GM21529 (cell line): ENCODE measurements at regions not wholly inside any gene's neighbourhood (a gene's known extent, or its start where the extent isn't known, plus 50 kb on each side); places are given as distances from the start of the nearest gene placed in this dataset.

Source experiments
- ATAC-seq: cut with Tn5 transposase; IDR thresholded peaks from one replicate; pipeline ENCODE4 v1.9.1; 2021; ENCODE audit not compliant: unreplicated experiment

GRCh38 chr1:81232420-81232819 is 568.3 kb upstream of the ADGRL2 start:
- ATAC-seq: no peak

DNA sequence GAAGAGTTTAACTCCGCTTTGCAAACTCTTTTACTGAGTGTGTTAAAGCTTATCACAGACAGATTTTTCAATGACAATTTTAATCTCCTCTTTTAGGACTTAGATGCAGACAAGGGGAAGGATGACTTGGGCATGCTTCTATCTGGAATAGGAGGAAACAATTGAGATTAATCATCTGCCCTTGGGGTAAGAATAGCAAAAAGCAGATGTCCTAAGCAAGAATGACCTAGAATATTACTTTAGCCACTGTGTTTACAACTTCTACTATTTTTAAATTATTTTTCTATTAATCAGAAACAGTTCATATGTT is 569.0 kb upstream of the ADGRL2 start:
- ATAC-seq: no peak

GRCh38 chr1:81230983-81231728 is 569.6 kb upstream of the ADGRL2 start:
- ATAC-seq: no peak

DNA sequence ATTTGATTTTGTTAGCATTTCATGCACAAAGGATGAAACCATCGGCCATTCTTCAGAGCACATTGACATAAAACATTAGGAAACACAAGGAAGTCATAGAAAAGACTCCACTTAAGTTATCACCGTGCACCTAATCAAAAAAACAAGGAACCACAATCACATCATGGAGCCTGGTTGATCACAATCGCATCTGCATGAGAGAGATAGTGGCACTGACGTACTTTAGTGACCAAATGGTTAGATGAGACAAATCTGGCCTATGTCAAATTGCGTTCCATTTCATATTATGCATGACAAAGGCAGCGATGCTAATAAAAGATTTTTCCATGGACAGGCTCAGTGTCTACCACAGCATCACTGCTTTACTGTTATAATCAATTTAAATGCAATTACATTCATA is 571.8 kb upstream of the ADGRL2 start:
- no peak for ATAC-seq

DNA sequence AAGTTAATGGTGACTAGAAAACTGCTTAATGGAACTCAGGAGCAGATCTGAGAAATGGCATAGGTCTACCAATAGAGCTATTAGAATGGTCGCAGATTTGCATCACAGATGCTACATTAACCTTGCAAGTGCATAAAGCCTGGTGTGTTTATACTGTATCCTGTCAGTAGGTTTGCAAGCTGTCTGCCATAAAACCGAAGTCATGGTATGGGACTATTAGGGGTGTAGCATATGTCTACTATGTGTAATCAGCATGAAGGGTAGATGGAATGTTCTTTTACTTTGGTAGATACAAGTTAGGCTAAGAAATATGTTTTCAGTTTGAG is 574.2 kb upstream of the ADGRL2 start:
- no peak for ATAC-seq

- peak; percentile 96 for ATAC-seq
Observed at GRCh38 chr1:81225789-81226602, 574.7 kb upstream of the ADGRL2 start.

GRCh38 chr1:81224222-81224621 is 576.5 kb upstream of the ADGRL2 start:
- no peak for ATAC-seq

DNA sequence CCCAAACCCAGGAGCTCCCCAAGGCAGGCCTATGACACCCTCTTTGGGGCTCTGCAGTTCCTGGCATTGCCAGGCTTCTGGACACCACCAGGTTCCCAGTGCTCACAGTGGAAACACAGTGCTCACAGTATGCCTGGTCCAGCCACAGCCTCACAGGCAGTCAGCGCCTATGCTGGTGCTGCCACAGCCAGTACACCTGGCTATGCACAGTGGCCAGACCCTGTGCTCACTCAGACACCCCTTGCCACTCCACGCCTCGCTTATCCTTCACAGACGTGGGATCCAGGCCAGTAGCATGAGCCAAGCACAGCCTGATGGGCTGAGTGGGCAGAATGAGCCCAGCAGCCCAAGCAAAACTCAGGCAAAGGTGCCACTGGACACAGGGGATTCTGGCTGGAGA is 579.2 kb upstream of the ADGRL2 start:
- no peak for ATAC-seq

- ATAC-seq: no peak
Observed at GRCh38 chr1:81220614-81221071, 580.1 kb upstream of the ADGRL2 start.

GRCh38 chr1:81217058-81217457 is 583.7 kb upstream of the ADGRL2 start:
- no peak for ATAC-seq

- no peak for ATAC-seq
Observed at GRCh38 chr1:81213279-81213678, 587.5 kb upstream of the ADGRL2 start.

GRCh38 chr1:81209461-81209860 is 591.3 kb upstream of the ADGRL2 start:
- ATAC-seq: no peak

DNA sequence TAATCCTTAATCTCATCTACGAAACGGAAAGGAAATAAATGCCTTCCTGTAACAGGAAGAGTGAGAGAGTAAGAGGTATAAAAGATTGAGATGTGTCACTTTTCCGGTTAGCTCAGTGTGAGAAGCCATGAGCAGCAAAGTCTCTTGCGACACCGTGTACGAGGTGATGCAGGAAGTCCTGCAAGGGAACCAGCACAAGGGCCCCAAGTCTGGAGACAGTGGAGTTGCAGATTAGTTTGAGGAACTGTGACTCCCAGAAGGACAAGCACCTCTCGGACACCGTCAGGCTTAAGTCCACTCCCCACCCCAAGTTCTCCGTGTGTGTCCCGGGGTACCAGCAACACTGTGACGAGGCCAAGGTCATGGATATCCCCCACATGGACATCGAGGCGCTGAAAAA is 592.3 kb upstream of the ADGRL2 start:
- no peak for ATAC-seq

- no peak for ATAC-seq
Observed at GRCh38 chr1:81205956-81206355, 594.8 kb upstream of the ADGRL2 start.

- no peak for ATAC-seq
Observed at GRCh38 chr1:81201779-81202178, 599.0 kb upstream of the ADGRL2 start.

GRCh38 chr1:81197591-81197990 is 603.1 kb upstream of the ADGRL2 start:
- ATAC-seq: no peak

DNA sequence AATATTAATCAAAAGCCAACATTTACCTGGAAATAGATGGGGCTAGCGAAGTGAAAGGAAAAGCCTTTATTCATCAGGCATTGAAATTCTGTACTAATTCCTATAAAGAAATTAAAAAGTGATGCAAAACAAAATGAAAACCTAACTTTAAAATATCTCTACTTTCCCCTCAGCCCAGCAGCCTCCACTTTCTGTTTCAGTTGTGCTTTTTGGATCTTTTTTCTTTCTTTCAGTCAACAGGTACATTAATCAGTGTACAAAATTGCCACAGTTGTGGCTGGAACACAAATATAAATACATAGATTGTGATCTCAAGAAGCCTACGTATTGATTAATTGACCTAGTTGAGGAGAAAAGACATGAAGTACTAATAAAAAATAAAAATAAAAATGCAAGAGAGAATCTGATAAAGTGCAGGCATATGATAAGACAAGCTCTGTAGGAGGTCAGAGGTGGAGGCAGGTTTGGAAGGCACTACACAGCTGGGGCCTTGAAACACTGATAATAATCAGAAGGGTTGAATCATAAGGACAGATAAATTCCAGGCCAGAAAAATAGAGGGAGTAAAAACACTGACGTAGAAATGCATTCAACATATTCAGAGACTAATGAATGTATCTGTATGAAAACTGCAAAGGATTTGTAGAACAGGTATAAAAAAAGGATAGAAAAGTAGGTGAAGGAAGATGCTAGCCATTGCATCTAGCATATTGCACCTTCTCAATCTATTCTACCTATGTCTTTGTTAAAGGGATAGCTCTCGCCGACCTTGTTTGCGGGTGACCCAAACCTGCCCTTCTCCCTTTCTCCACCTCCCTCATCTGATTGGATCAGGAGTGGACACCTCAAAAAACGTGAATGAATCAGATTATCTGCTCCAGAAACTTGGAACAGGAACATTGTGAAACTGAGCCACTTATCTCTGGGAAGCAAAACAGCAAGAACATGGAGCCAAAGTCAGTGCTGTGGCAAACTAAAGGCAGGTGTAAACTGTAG is 607.8 kb upstream of the ADGRL2 start:
- no peak for ATAC-seq

- ATAC-seq: no peak
Observed at GRCh38 chr1:81190003-81190402, 610.7 kb upstream of the ADGRL2 start.

- no peak for ATAC-seq
Observed at GRCh38 chr1:81187635-81188034, 613.1 kb upstream of the ADGRL2 start.

DNA sequence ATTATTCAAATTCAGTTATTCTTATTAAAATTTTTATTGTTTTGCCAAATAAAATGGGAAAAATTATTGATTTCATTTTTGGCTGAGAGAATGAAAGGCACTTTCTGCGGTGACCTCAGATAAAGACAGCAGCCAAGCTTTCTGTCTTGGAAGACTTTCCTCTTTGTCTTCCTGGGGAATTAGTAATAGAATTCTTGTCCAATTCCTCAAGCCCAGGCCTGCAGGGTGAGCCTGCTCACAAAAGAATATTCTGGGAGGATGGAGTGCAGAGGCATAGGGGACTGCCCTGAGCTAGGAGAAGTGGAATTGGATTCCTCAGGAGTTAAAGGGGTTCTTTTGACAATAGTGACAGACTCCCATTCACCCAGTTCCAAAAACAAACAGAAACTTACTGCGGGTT is 614.5 kb upstream of the ADGRL2 start:
- ATAC-seq: no peak

- no peak for ATAC-seq
Observed at GRCh38 chr1:81183553-81183952, 617.2 kb upstream of the ADGRL2 start.
